HG03520 (cell line): ENCODE measurements at regions not wholly inside any gene's neighbourhood (a gene's known extent, or its start where the extent isn't known, plus 50 kb on each side); places are given as distances from the start of the nearest gene placed in this dataset.

Experiments used
- ATAC-seq: cut with Tn5 transposase; IDR thresholded peaks from one replicate; pipeline ENCODE4 v1.9.1; 2021; ENCODE audit warnings: mild to moderate bottlenecking, moderate library complexity; ENCODE audit not compliant: unreplicated experiment

DNA sequence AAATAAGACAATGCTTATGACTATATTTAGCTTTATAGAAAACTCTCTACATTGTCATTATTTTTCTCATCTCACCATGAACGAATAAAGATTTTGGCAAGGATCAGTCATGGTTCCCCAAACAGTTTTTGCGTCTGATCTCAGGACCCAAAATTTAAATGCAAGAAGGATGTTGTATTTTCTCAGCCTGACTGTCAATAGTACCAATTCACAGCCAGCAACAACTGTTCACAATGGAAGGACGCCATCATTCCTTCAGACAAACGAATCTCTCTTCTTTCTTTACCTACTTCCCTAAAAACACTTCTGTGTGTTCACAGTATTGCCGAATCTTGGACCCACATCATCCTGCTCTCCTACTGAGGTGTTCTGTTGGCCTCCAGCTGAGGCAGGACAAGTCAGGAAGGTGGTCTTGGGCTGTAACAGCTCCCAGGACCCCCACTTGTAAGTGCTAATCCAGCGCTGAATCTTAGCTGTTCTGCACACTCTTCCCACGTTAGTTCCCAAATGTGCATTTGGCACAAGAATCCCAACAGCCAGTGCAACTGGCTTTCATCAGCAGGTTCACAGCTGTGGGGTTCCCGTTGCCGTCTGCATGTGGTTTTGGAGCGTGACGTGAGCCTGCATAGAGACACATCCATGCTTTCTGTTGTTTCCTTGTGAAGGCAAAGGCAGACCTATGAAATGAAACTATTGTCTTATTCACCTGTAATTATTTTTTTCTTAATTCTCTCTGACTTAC, 600.0 kb downstream of the QKI start:
- no peak for ATAC-seq

DNA sequence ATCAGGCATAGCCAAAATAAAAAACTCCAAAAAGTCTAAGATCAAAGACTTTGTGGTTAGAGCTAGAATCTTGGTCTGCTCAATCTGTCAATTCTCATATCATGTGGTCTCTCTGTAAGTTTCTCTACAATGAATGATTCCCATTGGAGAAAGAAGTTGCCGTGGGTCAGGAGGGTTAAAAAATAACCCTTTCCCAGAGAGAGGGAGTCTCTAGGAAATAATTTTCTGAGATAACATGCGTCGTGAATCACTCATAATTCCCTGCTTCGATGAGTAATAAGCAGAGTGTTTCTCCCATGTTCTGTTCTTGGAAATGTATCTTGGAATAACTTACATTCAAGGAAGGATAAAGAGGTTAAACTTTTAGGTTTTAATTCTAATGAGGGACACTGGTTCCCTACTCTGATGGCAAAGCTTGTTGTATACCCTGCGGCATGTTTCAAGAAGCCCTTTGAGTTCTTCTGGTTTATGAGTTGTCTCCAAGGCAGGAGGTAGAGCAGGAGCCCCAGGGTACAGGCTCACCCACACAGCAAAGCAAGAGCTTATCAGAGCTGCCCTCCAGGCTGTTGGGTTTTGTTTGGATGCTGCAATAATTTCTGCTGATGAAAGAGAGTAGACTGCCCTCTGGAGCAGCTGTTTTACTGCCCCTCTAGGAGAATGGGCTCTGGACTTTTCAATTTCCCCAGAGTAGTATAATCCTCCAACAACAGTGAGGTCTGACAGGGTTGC, 599.1 kb downstream of the QKI start:
- ATAC-seq = no peak

DNA sequence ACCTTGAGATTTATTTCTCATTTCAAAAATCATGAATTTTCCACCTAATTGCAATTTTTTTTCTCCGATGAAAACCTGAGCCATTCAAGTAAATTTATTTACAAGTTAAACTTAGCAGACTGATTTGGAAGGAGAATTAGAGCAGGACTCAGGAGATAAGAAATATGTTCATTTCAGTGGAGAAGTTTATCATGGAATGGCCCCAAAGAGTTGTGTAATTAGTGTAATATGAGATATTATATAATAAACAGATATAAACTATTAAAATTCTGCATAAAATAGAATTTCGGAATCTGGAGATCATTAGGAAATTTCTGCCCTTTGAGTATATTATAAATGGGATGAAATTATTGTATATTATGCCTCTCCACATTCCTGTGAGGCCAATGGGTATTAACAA, 596.8 kb downstream of the QKI start:
- no peak for ATAC-seq

DNA sequence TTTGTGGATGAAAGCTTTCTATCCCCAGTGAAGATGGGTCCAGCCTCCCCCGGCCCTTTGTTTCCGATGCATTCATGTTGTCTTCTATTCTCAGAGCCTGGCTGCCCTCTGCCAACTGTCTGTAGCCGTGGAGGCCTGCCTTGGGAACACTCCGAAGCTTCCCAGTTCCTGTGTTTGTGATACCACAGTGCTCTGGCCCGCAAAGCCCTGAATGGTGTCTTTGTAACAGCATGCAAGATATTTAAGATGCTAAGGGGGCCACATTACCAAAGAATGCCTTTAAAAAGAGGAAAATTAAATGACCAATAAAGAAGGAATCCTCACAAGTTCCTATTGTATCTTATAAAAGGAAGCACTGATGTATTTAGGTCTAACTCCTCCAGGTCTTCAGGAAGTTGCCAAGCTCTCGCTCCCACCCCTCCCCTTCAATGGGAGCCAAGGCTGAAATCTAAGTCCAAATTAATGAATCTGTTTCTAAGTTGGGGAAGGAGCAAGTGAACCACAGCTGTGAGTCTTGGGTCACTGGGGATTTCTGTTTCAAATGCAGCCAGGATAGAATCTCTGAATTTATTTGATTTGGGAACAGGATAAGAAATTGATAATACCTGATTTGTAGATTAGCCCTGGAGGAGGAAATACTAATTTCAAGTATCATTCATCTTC, 596.1 kb downstream of the QKI start:
- no peak for ATAC-seq

DNA sequence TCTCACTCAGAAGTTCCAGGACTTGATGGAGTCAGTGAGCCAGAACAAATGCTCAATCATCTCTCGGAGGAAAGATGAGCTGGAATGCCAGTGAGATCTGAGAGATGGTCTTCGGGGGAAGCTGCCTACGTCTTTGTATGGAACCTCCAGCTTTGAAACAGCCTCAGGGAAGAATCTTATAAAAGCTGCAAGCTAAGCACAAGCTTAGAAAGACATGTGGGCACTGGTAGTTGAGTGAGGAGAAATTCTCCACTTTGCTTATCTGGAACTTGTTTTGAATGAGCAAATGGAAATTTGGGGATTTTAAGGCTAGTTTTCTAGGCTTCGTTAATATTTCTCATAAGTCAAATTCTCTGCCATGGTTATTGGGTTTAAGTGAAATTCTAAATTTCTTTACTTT, 594.4 kb downstream of the QKI start:
- ATAC-seq = no peak

DNA sequence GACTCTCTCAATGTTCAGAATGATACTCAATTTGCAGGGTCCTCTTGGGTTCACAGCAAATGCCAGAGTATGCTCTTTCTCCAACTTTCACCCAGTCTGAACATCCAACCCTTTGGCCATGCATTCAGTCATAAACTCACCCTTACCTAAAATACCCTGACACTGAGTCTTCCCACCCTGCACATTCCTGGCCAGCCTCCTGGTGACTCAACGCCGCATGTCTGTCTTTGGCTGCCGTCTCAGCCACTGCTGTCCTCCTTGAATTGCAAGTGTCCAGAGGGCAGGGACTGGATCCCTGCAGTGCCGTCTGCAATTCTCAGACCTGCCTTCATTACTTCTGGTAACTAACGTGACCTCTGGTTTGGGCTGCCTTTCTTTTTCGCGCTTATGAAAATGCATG, 593.4 kb downstream of the QKI start:
- no peak for ATAC-seq

DNA sequence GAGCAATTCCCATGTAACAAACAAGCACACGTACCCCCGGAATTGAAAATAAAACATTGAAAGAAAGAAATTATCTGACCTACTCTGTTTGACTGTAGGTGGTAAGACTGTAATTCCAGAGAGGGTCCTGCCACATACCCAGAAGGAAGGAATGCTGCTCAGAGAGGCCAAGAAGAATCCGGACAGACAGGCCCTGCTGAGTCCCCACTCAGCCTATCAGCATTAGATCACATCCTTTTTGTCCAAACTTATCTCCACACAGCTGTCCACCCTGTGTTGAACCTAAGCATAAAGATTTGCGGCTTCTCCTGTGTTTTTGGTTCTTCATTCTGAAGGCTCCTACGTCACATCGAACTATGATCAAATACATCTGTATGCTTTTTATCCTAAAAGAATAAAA, 591.9 kb downstream of the QKI start:
- no peak for ATAC-seq

DNA sequence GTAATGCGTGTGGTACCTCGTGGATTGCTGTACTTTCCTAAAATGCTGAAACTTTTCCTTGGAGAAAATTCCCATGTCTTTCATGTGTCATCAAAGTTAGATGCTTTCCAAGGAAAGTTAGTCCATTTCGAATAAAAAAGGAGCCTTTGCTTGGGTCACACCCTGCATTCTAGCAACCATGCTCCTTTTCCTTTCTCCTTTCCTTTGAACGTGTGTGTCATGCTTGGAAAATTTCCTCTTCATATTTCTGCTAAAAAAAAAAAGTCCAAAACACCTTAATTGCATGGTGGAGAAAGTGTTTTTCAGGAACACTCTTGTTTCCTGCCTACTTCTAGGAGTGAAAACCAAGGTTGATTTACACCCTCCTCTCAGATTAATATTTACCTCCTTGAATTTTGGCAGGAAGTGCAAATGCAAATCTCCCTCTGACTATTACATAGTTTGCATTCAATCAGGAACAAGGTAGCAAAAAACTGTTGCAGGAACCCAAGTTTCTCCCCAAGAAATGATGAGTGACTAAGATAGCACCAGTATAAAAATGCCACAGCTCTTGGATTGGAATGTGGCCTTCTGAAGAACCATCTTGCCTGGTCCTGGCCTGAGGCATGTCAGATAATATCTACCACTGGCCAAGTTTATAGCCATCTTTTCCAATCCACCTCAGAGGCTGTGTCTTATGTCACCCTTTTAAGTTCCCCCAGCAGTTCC, 590.6 kb downstream of the QKI start:
- no peak for ATAC-seq

DNA sequence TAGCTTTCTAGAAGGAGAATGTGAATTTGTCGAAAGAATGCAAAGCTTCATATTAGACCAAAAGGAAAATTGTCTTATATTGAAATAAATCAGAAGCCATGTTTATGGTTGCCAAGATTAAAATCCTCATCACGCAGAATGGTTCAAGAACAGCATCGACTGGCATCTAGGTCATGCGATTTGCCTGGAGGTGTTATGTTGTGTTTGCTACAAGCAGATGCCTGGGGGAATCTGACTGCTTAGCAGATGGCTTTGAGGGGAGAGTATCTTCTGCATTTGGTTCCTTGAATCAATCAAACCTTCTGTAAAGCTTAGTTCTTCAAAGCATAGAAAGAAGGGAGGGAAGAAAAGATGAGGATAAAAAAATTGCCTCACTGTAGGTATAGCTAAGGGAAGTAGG, 585.8 kb downstream of the QKI start:
- no peak for ATAC-seq

DNA sequence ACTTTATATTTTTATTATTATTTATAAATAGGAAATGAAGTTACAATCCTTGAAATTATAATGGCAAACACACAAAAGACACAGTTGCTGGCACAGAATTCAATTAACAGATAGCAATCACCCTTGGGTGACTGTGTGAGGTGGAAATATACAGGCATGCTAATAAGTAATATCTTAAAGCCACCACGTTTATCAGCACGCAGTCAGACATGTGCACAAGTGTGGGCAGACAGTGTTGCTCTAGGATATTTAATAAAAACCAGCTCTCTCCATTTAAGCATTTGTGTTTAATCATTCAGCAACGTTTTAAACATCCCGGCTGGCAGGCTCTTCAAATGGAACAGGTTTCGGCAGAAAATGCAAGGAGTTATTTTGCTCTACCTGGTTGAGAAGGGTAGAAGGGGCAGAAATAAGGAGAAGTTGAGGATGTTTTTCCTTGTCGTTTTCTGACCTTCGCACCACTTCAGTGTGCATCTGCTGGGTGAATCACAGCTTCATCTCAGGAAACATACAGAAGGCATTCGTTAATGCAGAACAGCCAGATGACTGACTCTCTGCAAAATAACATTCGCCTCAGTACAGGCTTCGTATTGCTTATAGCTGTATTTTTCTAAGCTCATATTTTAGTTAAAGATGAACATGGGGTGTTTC, 585.1 kb downstream of the QKI start:
- no peak for ATAC-seq

DNA sequence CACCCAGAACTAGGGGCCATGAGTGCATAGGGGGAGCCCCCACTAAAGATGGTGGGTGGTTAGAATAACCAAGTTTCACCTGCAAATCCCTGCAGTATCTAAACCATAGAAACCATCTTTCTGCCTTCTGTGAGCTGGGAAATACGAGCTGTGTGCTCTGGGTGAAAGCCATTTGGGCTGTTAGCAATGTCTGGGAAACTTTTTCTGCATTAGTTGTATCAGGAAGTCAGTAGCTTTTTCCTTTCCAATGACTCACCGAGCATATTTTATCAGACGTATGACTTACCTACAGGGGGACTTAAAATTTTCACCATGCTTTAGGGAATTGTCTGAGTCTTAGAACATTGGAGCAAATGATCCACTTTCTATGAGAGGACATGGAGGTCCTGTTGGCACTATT, 584.0 kb downstream of the QKI start:
- ATAC-seq = no peak

DNA sequence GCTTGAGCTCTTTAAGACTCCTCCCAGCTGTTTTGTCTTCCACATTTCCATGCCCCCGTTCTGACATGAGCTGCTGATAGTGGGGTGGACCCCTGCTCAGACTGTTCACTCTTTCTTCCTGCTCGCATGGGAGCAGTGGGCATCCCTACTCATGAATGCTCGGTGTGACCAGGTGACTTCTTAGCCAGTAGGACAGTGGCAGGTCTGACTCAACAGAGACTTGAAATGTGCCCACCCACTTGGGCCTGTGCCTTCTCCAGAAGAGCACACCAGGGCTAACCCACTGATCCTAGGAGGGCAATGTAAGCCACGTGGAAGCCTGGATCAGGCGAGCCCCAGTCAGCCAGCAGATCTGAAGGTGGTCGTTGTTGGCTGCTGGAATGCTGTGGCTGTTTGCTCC, 582.0 kb downstream of the QKI start:
- ATAC-seq = no peak

DNA sequence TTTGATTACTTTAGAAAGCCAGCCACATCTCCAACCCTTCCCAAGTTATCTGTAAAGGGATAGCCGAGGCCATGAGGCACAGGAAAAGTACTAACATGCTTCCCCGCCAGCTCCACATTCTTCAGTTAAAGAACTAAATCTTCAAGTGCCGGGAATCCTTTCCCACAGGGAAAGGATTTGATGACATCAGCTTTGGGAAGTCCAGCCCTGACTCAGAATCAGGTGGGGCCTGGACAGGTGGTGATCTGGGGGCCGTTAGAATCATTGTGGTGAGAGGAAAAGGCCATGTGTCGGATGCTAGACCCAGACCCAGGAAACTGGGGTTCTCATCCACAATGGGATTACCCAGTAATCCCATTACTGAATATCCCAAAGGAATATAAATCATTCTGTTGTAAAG, 580.0 kb downstream of the QKI start:
- ATAC-seq = no peak

DNA sequence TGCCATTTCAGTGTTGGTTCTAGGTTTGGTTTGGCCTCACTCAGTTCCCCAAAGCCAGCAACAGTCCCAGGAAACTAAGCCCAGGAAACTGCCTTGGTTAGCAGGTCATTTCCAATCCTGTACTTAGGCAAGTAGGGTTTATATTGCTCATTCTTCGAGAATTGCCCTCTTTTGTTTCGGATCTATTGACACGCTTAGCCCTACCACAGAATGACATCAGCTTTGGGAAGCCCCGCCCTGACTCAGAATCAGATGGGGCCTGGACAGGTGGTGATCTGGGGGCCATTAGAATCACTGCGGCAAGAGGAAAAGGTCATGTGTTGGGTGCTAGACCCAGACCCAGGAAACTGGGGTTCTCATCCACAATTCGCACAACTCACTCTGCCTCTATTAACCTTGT, 578.2 kb downstream of the QKI start:
- no peak for ATAC-seq

DNA sequence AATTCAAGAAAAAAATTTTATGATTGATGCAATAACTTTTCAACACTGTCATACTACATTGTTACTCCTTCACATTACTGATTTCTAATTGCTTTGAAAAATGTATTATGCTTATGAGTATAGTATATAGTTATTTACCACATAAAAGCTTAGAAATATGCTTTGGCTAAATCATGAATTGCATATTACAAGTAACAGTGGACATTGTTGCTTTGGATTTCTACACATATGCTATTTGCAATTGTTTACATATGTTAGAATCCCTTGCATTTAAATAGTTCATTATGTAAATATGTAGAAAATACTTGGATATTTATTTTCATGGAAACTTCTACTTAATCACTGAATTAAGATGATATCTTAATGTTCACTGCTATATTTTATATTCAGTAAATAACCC, 577.5 kb downstream of the QKI start:
- no peak for ATAC-seq

DNA sequence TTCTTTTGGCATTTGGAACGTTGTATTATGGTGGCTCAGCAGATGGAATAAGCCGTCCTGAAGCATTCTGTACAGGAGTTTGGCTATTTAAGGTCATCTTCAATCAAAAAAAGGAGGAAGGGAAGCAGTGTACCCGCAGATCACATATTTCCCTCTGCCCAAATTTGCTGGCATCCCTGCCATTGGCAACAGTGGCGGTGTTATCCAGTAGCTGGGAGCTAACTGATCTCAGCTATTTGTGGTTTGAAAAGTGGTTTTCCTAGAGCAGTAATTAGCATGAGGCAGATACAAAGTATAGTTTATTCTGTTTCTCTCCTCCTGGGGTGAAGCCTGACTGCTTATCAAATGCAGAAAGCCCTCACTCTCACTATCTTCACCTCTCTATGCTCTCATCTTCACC, 576.8 kb downstream of the QKI start:
- ATAC-seq = no peak

DNA sequence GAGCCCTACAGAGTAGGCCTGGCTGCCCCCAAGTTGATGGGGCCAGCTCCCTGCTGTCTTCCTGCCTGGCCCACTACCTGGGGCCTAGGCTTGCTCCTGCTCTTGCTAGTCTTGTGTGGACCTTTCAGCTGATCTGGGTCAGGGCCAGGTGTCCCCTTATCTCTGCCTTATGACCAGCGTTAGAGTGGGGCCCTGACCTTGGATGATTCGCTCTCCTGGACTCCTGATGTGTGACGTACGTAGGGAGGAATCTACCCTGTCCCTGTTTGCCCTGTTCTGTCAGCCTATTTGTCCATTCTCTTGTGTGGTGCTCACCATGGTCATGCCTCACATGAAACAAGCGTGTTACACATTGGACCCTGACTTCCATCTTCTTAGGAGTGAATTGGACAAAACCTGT, 571.8 kb downstream of the QKI start:
- ATAC-seq = no peak

DNA sequence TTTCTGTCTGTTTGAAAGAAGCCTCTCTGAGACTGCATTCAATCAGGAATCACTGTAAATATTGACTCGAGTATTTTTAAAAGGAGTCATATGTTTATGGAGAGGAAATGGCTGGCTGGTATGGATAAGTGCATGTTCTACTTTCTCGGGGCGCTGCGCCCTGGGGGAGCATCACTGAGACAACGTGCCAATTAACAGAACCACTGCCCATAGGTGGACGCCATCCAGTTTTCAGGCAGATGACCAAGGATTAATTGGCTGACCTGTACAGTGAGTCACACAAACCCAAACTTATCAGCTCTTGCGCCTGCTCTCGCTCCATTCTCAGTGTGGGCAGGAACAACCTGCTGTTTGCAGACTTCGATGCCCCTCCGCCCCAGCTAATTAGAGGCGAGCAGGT, 571.2 kb downstream of the QKI start:
- no peak for ATAC-seq

DNA sequence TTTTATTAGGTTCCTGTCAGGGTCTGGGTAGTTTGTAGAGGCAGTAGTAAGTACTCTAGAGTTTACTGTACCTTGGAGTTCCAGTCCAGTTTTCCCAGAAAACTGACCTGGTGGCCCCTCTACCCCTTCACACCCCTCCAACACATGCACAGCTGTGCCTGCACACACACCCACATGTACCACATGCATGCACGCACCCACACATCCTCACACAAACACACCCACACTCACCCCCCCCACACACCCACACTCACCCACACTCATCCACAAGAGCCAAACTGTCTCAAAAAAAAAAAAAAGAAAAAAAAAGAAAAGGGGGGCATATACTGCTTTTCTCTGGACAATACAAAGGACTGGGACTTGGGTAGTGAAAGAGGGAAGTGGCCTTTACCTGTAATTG, 570.5 kb downstream of the QKI start:
- no peak for ATAC-seq

DNA sequence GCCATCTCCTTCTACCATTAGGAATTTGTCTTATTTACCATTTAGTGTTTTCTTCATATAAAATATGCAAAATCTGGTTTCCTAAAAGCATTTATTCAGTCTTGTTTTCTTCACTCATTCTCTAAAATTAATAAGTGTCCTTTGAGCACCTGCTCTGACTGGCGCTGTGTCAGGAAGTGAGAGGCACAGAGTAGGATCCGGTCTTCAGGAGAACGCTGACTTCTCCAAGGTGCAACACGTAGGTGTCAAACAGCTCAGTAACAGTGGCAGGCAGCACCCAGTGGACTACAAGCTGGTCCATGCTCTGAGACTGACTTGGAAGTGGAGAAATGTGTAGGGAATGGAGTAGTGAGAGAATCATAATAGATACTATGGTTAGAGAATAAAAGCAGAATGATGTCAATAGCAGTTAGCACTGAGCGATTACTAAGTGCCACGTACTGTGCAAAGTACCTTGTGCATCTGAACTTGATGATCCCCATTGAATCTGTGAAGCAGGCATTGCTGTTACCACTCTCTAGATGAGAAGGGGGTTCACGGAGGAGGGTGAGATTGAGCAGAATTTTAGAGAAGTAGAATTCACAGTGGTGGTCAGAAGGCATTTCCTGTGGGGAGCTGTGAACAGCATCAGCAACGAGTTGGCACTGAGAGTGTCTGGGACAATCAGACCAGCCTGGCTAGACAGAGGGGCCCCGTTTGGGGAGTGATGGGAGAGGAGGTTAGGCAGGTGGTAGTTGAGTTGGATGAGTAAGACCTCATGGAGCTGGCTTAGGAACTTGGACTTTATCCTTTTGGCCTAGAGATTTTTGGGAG, 569.8 kb downstream of the QKI start:
- no peak for ATAC-seq
